Dermis microvascular lymphatic vessel endothelial cell (primary cell): ENCODE measurements at regions not wholly inside any gene's neighbourhood (a gene's known extent, or its start where the extent isn't known, plus 50 kb on each side); places are given as distances from the start of the nearest gene placed in this dataset.
A peak's percentile ranks its signal among the peaks of the same experiment; 100 is the strongest.

ENCODE experiments used
- DNase-seq, 2 donors: peaks; one replicate each; pipeline versions ENCODE4 v3.0.0 to v3.0.0-alpha.2; 2010; ENCODE audit warnings: low read depth in 2 of 2

DNA sequence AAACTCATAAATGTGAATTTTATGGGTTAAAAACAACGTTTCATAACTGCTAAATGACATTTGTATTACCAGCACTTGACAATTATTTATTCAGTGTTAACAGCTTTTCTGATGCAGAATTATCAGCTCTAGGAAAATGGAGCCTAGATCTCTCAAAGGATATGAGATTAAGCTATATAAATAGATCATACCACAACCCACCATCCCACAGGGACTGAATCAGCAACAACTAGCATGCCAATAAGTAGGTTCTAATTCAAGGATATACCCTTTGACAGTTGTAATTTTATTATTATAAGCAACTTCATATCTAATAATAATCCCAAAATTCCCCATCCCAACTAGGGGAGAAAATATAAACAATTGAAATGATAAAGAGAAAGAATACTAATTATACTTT, 275.4 kb upstream of the RGS18 start:
- no peak for DNase-seq

DNA sequence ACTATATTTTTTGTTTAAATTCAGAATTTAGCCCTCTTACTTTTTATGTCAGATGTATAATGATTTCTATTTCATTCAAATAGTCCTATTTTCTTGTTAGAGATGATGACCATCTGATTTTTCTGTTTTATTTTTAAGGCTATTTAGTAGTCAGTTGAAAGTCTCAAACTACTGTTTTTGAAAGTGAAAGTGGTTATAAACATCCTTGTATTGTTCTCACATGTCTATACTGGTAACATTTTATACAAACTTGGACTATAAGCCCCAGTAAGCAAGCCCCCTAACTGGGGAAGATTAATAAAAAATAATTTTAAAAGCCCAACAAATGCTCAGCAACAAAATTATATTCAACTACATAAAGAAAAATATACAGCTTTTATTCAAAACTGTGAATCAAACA, 271.3 kb upstream of the RGS18 start:
- no peak for DNase-seq

DNA sequence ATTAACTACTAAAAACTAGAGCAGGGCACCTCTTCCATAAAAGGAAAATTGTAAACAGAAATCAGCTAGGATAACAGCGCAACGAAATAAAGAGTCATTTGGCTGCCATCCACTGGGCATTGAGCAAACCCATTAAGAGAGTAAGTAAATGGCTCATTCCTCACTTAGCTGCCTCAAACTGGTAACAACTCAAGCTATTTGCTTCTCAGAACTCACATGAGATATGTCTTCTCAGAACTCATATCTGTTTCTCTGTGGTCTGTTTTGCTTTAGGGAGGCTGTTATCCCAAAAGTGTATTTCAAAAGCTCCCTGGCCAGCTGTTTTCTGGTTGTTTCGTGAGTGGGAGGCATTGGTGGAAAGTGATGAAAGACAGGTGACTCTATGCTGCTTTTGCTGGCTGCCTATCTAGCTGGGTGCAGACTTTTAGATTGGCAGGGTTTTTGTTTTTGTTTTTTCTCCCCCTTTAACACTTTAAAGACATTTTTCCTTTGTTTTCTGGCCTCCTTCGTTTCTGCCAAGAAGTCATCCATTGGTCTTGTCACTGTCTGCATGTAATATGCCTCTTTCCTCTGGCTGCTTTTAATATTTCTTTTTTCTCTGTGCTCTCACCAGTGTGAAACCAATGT, 269.2 kb upstream of the RGS18 start:
- DNase-seq = no peak

DNA sequence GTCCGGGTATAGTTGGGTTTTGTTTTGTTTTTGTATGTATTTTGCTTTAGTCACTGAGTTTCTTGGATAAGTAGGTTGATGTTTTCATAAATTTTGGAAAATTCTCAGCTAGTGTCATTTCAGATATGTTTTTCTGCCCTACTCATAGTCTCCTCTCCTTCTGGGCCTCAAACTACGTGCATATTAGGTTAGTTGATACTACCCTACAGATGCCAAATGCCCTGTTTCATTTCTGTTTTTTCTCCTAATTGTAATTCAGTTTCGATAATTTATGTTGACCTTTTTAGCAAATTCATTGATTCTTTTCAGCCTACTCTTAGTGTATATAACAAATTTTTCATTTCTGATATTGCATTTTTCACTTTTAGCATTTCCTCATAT, 268.6 kb upstream of the RGS18 start:
- no peak for DNase-seq

DNA sequence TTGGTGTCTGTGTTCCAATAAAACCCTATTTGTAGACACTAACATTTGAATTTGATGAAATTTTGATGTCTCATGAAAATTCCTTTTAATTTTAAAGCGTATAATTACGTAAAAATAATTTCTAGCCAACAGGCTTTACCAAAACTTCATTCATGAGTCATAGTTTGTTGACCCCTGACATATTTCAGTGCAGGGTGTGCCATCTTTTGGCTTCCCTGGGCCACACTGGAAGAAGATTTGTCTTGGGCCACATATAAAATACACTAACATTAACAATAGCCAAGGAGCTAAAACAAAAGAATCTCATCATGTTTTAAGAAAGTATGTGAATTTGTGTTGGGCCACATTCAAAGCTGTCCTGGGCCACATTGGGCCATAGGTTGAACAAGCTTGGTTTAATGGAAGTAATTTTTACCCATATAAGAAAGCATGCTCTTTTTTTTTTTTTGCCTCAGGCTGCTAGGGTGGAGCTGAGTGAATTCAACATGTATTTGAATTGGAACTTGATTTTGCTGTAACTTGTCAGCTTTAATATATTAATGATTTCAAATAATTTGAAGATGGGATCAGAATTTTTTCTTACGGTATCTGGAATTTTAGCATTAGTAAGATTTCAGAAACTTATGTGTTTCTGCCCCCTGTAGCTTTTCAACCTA, 267.7 kb upstream of the RGS18 start:
- no peak for DNase-seq

DNA sequence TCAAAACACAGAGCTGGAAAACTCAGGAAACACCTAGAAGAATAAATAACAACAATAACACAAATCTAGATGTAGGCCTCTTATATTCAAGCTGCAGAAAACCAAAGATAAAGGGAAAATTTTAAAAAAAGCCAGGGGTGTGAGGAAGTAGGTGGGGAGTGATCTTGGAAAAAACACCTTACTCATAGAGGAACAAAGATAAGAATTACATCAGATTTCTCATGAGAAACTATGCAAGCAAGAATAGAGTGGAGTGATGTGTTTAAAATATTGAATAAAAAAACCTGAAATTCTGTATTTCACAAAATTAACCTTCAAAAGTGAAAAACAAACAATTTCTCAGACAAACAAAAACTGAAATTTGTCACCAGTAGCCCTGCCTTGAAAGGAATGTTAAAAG, 265.5 kb upstream of the RGS18 start:
- DNase-seq = no peak

DNA sequence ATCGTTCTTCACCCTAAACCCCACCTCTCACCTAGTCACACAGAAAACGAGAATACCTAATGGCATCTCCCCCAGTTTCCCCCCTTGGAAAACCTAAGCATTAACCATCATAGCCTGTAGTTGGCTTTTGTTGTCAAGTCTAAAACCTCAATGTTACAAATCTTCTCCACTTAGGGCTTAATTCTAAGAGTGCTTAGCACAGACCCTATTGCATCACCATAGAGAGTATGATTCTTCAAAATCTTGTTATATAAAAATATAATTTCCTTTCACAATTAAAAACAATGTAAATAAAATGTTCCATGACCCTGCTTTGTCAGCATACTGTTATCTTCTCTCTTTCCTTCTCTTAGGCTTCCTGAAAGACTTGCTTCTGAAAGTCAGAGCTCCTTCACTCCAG, 263.2 kb upstream of the RGS18 start:
- DNase-seq = no peak

DNA sequence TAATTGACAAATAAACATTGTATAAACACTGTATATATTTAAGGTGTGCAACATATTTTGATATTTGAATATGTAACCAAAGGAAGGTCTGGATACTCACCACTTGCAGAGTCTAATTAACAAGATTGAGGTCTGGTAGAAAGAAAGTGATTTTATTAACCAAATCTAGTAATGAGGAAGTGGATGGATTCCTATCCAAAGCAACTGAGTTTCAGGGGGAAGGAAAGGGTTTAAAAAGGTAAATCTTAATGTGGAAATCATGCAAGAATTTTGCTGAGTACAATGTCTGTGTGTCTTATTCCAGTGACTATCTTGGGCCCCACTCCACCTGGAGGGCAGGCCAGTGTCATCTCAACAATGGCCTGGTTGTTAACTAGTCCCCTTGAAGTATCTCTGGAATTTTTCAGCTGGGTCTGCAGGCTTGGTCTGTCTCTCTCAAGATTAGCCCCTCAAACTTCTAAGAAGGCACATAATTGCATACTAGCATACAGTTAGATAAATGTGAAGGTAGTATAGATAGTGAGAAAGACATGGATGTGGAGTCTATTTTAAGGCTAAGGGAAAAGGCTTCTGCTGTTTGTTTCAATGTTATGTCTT, 262.7 kb upstream of the RGS18 start:
- DNase-seq = no peak

DNA sequence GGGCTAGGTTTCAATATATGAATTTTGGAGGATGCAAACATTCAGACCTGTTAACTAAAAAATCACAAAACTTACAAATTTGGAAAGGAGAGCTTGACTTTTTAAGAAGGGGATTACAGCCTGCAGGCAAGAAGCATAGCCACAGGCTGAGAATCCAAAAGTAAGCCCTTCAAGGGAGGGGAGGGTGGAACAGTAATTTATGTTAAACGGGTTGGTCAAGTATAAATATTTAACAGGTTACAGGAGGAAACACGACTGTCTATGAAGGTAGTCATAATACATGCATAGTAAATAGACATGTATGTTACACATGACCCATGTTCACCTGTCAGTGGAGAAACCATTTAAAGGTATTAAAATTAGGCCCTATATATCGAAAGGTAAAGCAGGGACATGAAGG, 261.1 kb upstream of the RGS18 start:
- no peak for DNase-seq

DNA sequence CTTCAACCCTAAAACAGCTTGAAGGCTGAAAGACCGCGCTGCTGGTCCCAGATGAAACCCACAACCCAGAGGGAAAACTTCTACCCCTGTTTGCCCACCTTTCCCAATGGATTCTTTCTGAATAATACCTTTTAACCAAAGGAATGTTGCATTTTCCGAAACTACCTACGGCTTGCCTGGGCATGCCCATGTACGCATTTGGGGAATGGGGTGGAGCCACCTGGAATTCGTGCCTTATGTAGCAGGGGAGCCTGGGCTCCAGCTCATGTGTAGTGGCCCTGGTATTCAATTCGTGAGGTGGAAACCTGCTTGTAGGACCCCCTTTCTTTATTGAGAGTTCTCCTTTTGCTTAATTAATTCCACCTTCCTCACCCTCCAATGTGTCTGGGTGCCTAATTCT, 256.6 kb upstream of the RGS18 start:
- no peak for DNase-seq

DNA sequence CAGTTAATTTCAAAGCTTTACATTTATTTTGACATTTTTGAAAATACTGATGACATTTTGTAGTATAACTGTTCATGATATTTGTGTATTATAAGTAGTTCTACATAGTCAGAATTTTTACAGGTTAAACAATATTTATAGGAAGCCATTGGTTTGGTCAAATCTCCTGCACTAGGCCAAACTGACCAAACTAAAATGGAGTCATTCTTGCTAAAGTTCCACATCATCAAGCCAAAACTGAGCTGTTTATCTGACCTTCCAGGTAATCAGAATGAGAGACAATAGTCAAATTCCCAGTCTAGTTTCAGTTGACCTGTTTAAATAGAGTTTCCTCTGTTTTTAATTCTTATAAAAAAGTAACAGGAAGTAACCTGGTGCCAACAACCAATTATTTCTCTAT, 253.3 kb upstream of the RGS18 start:
- DNase-seq = no peak

DNA sequence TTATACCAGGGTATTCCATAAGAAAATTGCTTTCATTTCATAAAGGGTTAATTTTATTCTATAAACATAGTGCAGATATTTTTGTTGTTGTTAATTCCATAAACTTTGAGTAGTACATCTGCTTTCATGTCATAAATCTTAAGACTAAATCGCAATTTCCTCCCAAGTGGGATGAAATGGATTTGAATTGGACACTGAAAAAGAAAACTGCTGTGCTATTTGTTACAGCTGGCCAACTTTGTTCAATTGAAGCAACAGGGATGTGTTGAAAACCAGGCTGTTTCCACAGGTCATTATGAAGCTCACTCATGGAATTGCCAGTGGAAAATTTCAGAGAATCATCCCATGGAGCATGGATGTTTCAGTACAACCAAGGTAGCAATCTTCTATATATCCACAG, 252.5 kb upstream of the RGS18 start:
- no peak for DNase-seq

DNA sequence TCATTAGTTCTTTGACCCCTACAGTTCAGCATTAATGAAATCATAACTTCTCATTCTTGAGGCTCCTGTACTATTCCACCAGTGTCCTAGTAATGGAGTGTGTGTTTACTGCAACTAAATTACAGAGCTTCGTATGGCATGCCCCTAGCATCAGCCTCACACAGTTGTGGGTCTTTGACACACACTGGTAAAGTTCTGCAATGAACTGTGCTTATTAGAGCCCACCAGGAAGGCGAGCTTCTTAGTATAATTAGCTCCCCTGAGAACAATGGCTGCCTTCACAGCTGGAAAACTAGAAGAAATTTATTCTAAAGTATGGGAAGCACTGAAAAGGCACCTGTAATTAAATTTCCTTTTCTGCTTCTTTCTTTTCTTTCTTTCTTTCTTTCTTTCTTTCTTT, 251.1 kb upstream of the RGS18 start:
- no peak for DNase-seq

DNA sequence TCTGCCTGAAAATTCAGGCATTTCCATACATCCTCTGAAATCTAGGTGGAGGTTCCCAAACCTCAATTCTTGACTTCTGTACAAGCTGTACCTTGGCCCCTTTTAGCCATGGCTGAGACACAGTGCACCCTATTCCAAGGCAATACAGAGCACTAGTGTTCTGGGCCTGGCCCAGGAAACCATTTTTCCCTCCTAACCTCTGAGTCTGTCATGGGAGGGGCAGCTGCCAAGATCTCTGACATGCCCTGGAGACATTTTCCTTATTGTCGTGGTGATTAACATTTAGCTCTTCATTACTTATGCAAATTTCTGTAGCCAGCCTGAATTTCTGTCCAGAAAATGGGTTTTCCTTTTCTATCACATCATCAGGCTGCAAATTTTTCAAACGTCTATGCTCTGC, 248.0 kb upstream of the RGS18 start:
- DNase-seq = no peak

DNA sequence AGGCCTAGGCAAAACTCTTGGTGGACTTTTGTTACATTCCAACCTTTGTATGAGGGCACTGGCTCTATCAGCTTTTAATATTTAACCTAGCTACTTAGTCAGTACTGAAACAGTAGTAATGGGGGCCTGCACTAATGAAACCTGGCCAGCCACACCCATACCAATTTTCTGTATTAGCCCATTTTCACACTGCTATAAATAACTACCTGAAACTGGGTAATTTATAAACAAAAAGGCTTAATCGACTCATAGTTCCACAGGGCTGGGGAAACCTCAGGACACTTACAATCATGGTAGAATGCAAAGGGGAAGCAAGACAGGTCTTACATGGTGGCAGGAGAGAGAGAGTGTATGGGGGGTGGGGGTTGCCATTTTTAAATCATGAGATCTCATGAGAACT, 245.7 kb upstream of the RGS18 start:
- DNase-seq = no peak

DNA sequence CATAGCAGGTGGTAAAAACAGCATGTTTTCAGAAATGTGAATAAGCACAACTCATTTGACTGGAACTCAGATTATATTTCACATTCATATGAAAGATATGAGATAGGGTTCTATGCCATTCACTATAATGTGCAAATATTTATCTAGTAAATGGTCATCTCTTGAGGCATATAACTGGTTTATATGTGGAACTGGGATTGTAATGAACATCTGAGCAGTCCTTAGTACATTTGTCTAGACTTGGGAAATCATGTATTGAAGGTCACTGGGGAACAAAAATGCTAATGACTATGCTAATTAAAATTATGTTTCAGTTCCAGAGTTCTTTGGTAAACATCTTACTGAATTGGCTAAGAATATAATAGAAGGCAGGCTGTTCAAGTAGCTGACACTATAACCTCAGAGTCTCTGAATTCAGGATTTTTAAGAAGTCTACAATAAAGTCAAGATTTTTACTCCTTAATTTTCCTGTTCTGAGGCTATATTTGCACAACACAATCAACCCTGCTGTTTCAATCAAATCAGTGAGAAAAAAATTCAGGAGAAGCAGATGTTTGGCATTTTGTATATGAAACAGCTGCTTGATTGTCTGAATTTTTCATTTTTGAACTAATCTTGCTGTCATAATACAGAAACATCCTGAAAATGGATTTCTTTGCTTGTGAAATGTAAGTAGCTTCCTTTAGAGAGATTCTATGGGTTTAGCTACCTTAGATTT, 244.8 kb upstream of the RGS18 start:
- no peak for DNase-seq

DNA sequence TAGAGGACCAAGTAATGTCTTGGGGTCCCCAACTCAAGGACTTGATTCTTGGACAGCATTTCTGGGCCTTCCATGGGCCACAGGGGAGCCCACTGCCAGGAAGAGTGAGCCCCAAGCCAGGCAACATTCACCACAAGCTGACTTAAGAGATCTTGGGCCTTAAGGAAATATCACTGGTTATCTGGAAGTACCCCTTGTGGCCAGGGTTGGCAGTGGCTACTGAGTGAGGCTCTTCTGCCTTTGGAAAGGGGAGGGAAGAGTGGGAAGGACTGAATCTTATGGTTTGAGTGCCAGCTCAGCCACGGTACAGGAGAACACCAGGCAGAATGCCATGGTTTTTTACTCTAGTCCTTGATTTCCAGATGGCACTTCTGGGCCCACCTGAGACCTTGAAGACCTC, 228.9 kb upstream of the RGS18 start:
- DNase-seq = no peak

DNA sequence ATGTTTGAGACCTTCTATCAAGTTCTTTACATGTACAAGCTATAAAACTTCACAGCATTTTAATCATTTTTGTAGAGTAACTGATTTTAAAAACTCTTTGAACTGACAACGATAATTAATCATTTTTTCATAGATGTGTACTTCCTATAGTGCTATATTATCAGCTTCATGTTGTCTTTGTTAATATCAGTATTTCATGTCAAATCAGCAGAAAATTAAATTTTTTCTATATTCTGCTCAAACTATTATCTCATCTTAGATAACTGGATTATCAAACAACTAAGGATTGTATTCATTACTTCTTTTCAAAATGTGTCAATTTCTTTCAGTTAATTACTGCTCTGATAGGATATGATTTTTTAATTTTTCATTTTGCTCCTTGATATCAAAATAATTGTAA, 214.6 kb upstream of the RGS18 start:
- no peak for DNase-seq

DNA sequence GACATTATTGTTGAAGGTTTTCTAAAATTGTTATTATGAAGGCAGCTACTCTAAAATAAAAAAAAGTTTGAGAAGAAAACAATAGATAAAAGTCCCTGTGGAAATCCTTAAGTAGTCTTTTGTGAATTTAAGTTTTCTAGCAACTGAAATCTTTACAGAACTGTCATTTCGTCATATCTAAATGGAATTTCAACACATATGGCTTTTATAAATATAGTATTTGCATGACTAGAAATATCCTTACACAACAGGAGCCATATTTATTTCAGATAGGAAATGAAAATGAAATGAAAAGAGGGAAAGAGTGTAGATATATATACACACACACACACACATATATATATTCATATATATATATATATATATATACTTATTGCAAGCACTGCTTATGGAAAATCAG, 204.7 kb upstream of the RGS18 start:
- DNase-seq = no peak

DNA sequence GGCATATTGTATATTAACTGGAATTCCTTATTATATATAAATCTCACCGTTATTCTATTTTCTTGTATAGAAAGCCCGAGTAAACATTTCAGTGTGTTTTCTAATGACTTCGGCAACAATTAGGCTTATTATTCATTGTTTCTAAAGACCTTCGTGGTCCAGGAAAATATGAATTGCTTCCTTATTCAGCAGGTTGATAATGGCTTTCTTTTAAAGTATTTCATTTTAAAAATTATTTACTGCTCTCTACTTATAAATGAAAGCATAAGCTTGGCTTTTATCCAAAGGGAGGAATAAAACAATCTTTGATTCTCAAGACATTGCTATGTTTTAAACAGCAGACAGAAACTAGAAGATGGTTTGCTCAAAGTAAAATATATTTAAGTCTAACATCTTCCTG, 198.4 kb upstream of the RGS18 start:
- DNase-seq = no peak

DNA sequence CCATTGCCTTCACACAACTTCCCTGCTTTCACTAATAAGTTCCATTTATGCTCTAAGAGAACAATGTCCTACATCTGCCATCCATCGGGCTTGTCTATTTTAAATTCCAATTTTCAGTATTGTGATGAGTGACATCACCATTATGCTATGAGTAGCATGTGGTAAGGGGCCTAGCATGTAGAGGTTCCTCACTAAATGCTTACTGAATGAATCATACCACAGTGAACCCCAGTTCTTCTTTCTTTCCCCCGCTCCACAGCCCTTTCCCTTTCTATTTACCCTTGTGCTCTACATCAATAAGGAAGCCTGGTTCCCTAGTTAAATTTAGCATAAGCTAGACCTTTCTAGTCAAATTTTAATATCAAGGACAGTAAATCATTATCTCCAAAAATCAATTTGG, 195.0 kb upstream of the RGS18 start:
- DNase-seq = no peak

DNA sequence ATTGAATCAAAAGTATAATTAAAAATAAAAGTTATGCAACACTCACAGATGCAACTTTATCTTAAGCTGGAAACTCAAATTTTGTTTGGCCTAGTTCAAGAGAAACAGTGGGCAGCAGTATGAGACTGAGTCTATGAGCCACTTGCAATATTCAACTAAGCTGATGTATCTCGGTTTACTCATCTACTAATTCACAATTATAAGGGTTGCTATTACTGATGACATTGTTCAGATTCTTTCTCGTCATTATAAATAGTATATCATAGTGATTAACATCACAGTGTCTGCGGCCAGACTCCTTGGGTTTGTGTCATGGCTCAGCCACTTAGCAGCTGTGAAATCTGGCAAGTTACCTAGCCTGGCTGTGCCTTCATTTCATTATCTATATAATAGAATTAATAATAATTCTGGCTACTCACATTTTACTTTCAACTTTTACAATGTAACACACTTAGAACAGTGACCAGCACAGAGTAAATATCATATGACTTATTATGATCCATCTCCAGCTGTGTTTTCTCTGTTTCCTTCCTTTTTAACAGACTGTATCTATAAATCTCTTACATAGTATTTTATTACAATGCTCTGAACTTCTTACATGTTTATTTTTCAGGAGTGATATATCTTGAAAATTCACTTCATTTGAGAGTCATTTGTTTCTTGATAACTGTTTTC, 194.3 kb upstream of the RGS18 start:
- peak in 1 of 2 donors; percentile 10 for DNase-seq
